HAP-1 (cell line): ENCODE measurements at regions not wholly inside any gene's neighbourhood (a gene's known extent, or its start where the extent isn't known, plus 50 kb on each side); places are given as distances from the start of the nearest gene placed in this dataset.
"Not testable (repeated sequence)": the region's sequence is repeated elsewhere in the genome, so short reads cannot be mapped to it uniquely, and the experiment has no call there.

ENCODE experiments used
- DNase-seq, 2 experiments: peaks; one replicate each; pipeline ENCODE4 v3.0.0-alpha.2; 2016 to 2020; ENCODE audit warnings: low spot score in 2 of 2
- H3K27me3 ChIP-seq: fragments of 250-450 bp; sonication (Bioruptor Pico); 2 replicates; pipeline ENCODE4 v1.5.1; 2020; ENCODE audit warnings: low read depth, mild to moderate bottlenecking, moderate library complexity
- H3K36me3 ChIP-seq: fragments of 250-450 bp; sonication (Bioruptor Pico); replicated peaks from 2 replicates; pipeline ENCODE4 v1.5.1; 2020; ENCODE audit warnings: mild to moderate bottlenecking
- H3K4me1 ChIP-seq: fragments of 250-450 bp; sonication (Bioruptor Pico); 2 replicates; pipeline ENCODE4 v1.5.1; 2020; ENCODE audit warnings: mild to moderate bottlenecking
- H3K4me3 ChIP-seq: fragments of 250-450 bp; sonication (Bioruptor Pico); 2 replicates; pipeline ENCODE4 v1.5.1; 2020; ENCODE audit warnings: mild to moderate bottlenecking, moderate library complexity
- H3K9me3 ChIP-seq: fragments of 250-450 bp; sonication (Bioruptor Pico); 2 replicates; pipeline ENCODE4 v1.5.1; 2020; ENCODE audit warnings: mild to moderate bottlenecking, moderate library complexity
- in situ Hi-C: fragments of 300-500 bp; cut with MboI; formaldehyde crosslinking; loops from 3 replicates; pipeline ENCODE4 v1.14.3; 2020; ENCODE audit warnings: low sequenced_read_pairs, inconsistent platforms, mixed read lengths

GRCh38 chr4:79266136-79266535, 59.7 kb downstream of the NAA11 start:
- DNase-seq, result no peak
- Histone ChIP-seq H3K27me3 (no peaks in the 10 kb centered on the region), H3K9me3 (no peaks in the 10 kb centered on the region), H3K36me3 (no peaks in the 10 kb centered on the region), H3K4me3 (no peak overlapping the region), H3K4me1 (no peaks in the 10 kb centered on the region)
- in situ Hi-C loops, result no loop called here

GRCh38 chr4:79259242-79259641, 66.6 kb downstream of the NAA11 start:
- Histone ChIP-seq H3K36me3 (no peaks in the 10 kb centered on the region), H3K27me3 (no peaks in the 10 kb centered on the region), H3K9me3 (no peaks in the 10 kb centered on the region), H3K4me3 (no peak overlapping the region), H3K4me1 (no peaks in the 10 kb centered on the region)
- in situ Hi-C loops, result no loop called here
- no peak for DNase-seq

GRCh38 chr4:79258614-79259176, 67.2 kb downstream of the NAA11 start:
- no peaks in the 10 kb centered on the region for H3K9me3 ChIP-seq
- in situ Hi-C loops, result no loop called here
- DNase-seq, result no peak

GRCh38 chr4:79257953-79258613, 67.8 kb downstream of the NAA11 start:
- in situ Hi-C loops, result no loop called here

More at GRCh38 chr4:79258614-79259176, 67.2 kb downstream of the NAA11 start:
- no peak overlapping the region for H3K4me3 ChIP-seq
- H3K4me1 ChIP-seq, result no peaks in the 10 kb centered on the region
- H3K36me3 ChIP-seq, result no peaks in the 10 kb centered on the region
- no peaks in the 10 kb centered on the region for H3K27me3 ChIP-seq

GRCh38 chr4:79255793-79256192, 70.1 kb downstream of the NAA11 start:
- Histone ChIP-seq H3K4me1 (no peaks in the 10 kb centered on the region), H3K27me3 (no peaks in the 10 kb centered on the region), H3K4me3 (no peak overlapping the region), H3K36me3 (no peaks in the 10 kb centered on the region), H3K9me3 (no peaks in the 10 kb centered on the region)
- in situ Hi-C loops, result no loop called here
- no peak for DNase-seq

More at GRCh38 chr4:79257953-79258613, 67.8 kb downstream of the NAA11 start:
- no peaks in the 10 kb centered on the region for H3K27me3 ChIP-seq
- no peak overlapping the region for H3K4me3 ChIP-seq
- H3K9me3 ChIP-seq, result no peaks in the 10 kb centered on the region
- no peaks in the 10 kb centered on the region for H3K4me1 ChIP-seq
- no peaks in the 10 kb centered on the region for H3K36me3 ChIP-seq
- no peak for DNase-seq

GRCh38 chr4:79253924-79254323, 71.9 kb downstream of the NAA11 start:
- in situ Hi-C loops, result no loop called here
- DNase-seq, result no peak
- H3K4me3 ChIP-seq, result no peak overlapping the region
- H3K4me1 ChIP-seq, result no peaks in the 10 kb centered on the region
- H3K27me3 ChIP-seq, result no peaks in the 10 kb centered on the region
- no peaks in the 10 kb centered on the region for H3K9me3 ChIP-seq
- no peaks in the 10 kb centered on the region for H3K36me3 ChIP-seq

GRCh38 chr4:79253168-79253567, 72.7 kb downstream of the NAA11 start:
- Histone ChIP-seq H3K4me3 (no peak overlapping the region), H3K4me1 (no peaks in the 10 kb centered on the region), H3K36me3 (no peaks in the 10 kb centered on the region), H3K9me3 (no peaks in the 10 kb centered on the region), H3K27me3 (no peaks in the 10 kb centered on the region)
- DNase-seq, result no peak
- in situ Hi-C loops, result no loop called here

- DNase-seq, result no peak
- H3K4me3 ChIP-seq, result no peak overlapping the region
- H3K27me3 ChIP-seq, result no peaks in the 10 kb centered on the region
- in situ Hi-C loops, result no loop called here
- no peaks in the 10 kb centered on the region for H3K9me3 ChIP-seq
- no peaks in the 10 kb centered on the region for H3K36me3 ChIP-seq
- H3K4me1 ChIP-seq, result no peaks in the 10 kb centered on the region
Observed at GRCh38 chr4:79250887-79251286, 75.0 kb downstream of the NAA11 start.

GRCh38 chr4:79249881-79250503, 75.9 kb downstream of the NAA11 start:
- Histone ChIP-seq H3K9me3 (no peaks in the 10 kb centered on the region), H3K4me1 (no peaks in the 10 kb centered on the region), H3K4me3 (no peak overlapping the region), H3K27me3 (no peaks in the 10 kb centered on the region), H3K36me3 (no peaks in the 10 kb centered on the region)
- in situ Hi-C loops, result no loop called here
- no peak for DNase-seq

- H3K9me3 ChIP-seq, result no peaks in the 10 kb centered on the region
- H3K4me3 ChIP-seq, result no peak overlapping the region
- no peak for DNase-seq
- no peaks in the 10 kb centered on the region for H3K4me1 ChIP-seq
- H3K36me3 ChIP-seq, result no peaks in the 10 kb centered on the region
- in situ Hi-C loops, result no loop called here
- no peaks in the 10 kb centered on the region for H3K27me3 ChIP-seq
Observed at GRCh38 chr4:79248610-79249009, 77.3 kb downstream of the NAA11 start.

GRCh38 chr4:79247695-79248394, 78.0 kb downstream of the NAA11 start:
- H3K9me3 ChIP-seq, result no peaks in the 10 kb centered on the region
- no peak overlapping the region for H3K4me3 ChIP-seq
- H3K36me3 ChIP-seq, result no peaks in the 10 kb centered on the region
- H3K4me1 ChIP-seq, result no peaks in the 10 kb centered on the region
- in situ Hi-C loops, result no loop called here
- H3K27me3 ChIP-seq, result no peaks in the 10 kb centered on the region
- DNase-seq, result no peak

GRCh38 chr4:79245200-79245940, 80.5 kb downstream of the NAA11 start:
- H3K4me1 ChIP-seq, H3K9me3 ChIP-seq, DNase-seq, H3K36me3 ChIP-seq, H3K27me3 ChIP-seq, in situ Hi-C loops, H3K4me3 ChIP-seq: not testable (repeated sequence)

- no peaks in the 10 kb centered on the region for H3K27me3 ChIP-seq
- H3K9me3 ChIP-seq, result no peaks in the 10 kb centered on the region
- in situ Hi-C loops, result no loop called here
- no peak for DNase-seq
- no peaks in the 10 kb centered on the region for H3K36me3 ChIP-seq
- no peak overlapping the region for H3K4me3 ChIP-seq
- H3K4me1 ChIP-seq, result no peaks in the 10 kb centered on the region
Observed at GRCh38 chr4:79241846-79242245, 84.0 kb downstream of the NAA11 start.
